NCI-H446 treated with DMSO at 0.1 percent for 48 hours (cell line): ENCODE measurements at regions not wholly inside any gene's neighbourhood (a gene's known extent, or its start where the extent isn't known, plus 50 kb on each side); places are given as distances from the start of the nearest gene placed in this dataset.

Experiments used
- DNase-seq: peaks from one replicate; lab custom pipeline; 2025; lab: John Stamatoyannopoulos, UW

- DNase-seq: no peak
Measured at GRCh38 chr18:78650926-78651325, 328.7 kb upstream of the SALL3 start.

- DNase-seq: no peak
Measured at GRCh38 chr18:78652001-78652545, 327.5 kb upstream of the SALL3 start.

GRCh38 chr18:78655921-78656320 is 323.7 kb upstream of the SALL3 start:
- no peak for DNase-seq

- no peak for DNase-seq
Measured at GRCh38 chr18:78656346-78656925, 323.2 kb upstream of the SALL3 start.

GRCh38 chr18:78658531-78658930 is 321.1 kb upstream of the SALL3 start:
- DNase-seq: no peak

- no peak for DNase-seq
Measured at GRCh38 chr18:78659057-78659456, 320.6 kb upstream of the SALL3 start.

GRCh38 chr18:78659748-78660147 is 319.9 kb upstream of the SALL3 start:
- no peak for DNase-seq

- no peak for DNase-seq
Measured at GRCh38 chr18:78660311-78660710, 319.3 kb upstream of the SALL3 start.

- no peak for DNase-seq
Measured at GRCh38 chr18:78661316-78661715, 318.3 kb upstream of the SALL3 start.

GRCh38 chr18:78662879-78663278 is 316.7 kb upstream of the SALL3 start:
- no peak for DNase-seq

GRCh38 chr18:78664048-78664447 is 315.6 kb upstream of the SALL3 start:
- DNase-seq: no peak

GRCh38 chr18:78664848-78665247 is 314.8 kb upstream of the SALL3 start:
- no peak for DNase-seq

- no peak for DNase-seq
Measured at GRCh38 chr18:78665644-78666043, 314.0 kb upstream of the SALL3 start.

GRCh38 chr18:78666666-78667335 is 312.8 kb upstream of the SALL3 start:
- no peak for DNase-seq

GRCh38 chr18:78670778-78671391 is 308.7 kb upstream of the SALL3 start:
- DNase-seq: no peak

GRCh38 chr18:78671551-78671950 is 308.1 kb upstream of the SALL3 start:
- DNase-seq: no peak

GRCh38 chr18:78672862-78673446 is 306.7 kb upstream of the SALL3 start:
- no peak for DNase-seq

GRCh38 chr18:78673516-78674321 is 305.9 kb upstream of the SALL3 start:
- DNase-seq: no peak

GRCh38 chr18:78675231-78675630 is 304.4 kb upstream of the SALL3 start:
- DNase-seq: no peak

- no peak for DNase-seq
Measured at GRCh38 chr18:78676622-78677482, 302.8 kb upstream of the SALL3 start.
